Islet precursor cell (in vitro differentiated cells): ENCODE measurements at regions not wholly inside any gene's neighbourhood (a gene's known extent, or its start where the extent isn't known, plus 50 kb on each side); places are given as distances from the start of the nearest gene placed in this dataset.
A peak's percentile ranks its signal among the peaks of the same experiment; 100 is the strongest.
"Not testable (repeated sequence)": the region's sequence is repeated elsewhere in the genome, so short reads cannot be mapped to it uniquely, and the experiment has no call there.

ENCODE experiments used
- DNase-seq: peaks from one replicate; pipeline ENCODE4 v3.0.0-alpha.2; 2018

- DNase-seq = no peak
Observed at GRCh38 chr6:3962291-3963280, 113.4 kb downstream of the FAM50B start.

DNA sequence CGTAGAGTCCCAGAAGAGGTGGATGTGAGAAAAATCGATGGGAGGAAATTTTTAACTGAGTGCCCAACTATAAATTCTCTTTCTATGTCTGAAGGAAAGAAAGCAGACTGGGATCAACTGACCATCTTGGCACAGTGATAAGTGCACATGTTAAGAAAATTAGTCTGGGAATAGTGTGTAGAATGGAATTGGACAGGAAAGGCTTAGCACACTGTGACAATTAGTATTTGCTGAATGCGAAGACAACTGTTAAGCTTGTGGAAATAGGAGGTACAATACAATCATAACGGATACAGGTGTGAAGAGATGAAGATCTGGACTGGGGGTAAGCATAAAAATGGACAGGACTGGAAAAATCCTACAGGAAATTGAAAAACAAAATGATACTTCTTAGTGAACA lies 114.3 kb downstream of the FAM50B start:
- DNase-seq = no peak

GRCh38 chr6:3965071-3965718 lies 113.7 kb downstream of the FAM217A start:
- no peak for DNase-seq

- DNase-seq = no peak
Observed at GRCh38 chr6:3966426-3966825, 112.5 kb downstream of the FAM217A start.

- no peak for DNase-seq
Observed at GRCh38 chr6:3970097-3970496, 108.8 kb downstream of the FAM217A start.

DNA sequence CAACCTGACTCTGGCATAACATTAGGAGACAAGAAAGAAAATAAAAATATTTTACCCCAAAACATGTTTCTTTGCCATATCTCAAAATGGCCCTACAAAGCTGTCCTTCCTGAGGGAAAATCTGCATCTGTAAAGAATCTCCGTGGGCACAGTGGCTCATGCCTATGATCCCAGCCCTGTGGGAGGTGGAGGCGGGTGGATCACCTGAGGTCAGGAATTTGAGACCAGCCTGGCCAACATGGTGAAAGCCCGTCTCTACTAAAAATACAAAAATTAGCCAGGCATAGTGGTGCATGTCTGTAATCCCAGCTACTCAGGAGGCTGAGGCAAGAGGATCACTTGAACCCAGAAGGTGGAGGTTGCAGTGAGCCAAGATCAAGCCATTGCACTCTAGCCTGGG lies 105.8 kb downstream of the FAM217A start:
- DNase-seq = not testable (repeated sequence)

DNA sequence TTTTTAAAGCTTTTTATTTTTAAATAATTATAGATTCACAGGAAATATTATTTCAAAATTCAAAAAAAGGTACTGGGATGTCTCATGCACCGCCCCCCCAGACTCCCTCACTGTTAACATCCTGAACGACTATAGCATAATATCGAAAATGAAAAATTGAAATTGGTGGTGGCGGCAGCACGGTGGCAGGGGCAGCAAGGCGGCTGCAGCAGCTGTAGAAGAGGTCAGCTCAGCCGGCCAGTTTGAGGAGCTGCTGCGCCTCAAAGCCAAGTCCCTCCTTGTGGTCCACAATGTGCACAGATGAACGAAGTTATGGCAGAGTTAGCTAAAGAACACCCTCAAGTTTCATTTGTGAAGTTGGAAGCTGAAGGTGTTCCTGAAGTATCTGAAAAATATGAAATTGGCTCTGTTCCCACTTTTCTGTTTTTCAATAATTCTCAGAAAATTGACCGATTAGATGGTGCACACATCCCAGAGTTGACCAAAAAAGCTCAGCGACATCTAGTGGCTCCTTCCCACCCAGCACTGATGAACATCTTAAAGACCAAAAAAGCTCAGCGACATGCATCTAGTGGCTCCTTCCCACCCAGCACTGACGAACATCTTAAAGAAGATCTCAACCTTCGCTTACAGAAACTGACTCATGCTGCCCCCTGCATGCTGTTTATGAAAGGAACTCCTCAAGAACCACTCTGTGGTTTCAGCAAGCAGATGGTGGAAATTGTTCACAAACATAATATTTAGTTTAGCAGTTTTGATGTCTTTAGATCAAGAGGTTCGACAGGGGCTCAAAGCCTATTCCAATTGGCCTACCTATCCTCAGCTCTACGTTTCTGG lies 100.8 kb downstream of the FAM217A start:
- peak; percentile 87 for DNase-seq

DNA sequence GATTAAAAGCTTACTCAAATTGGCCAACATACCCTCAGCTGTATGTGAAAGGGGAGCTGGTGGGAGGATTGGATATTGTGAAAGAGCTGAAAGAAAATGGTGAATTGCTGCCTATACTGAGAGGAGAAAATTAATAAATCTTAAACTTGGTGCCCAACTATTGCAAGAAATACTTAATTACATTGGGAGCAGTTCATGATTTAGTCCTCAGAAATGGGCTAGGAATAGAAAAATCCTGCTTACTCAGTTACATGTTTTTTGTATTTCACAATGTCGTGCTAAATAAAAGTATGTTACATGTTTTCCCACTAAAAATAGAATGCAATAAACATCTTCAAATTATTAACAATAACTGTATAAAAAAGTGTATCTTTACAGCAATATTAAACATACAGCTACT lies 100.0 kb downstream of the FAM217A start:
- not testable (repeated sequence) for DNase-seq

- DNase-seq = no peak
Observed at GRCh38 chr6:3981917-3982316, 97.0 kb downstream of the FAM217A start.

DNA sequence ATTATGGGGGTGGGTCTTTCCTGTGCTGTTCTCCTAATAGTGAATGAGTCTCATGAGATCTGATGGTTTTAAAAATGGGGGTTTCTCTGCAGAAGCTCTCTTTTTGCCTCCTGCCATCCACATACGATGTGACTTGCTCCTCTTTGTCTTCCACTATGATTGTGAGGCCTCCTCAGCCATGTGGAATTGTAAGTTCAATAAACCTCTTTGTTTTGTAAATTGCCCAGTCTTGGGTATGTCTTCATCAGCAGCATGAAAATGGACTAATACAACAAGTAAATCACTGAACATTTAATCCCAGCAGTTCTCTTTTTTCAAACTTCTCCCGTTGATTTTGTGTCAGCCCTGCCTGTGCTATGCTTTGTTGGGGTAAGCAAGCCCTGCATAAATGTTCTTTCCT lies 95.2 kb downstream of the FAM217A start:
- DNase-seq = no peak

- no peak for DNase-seq
Observed at GRCh38 chr6:3984494-3984893, 94.4 kb downstream of the FAM217A start.

DNA sequence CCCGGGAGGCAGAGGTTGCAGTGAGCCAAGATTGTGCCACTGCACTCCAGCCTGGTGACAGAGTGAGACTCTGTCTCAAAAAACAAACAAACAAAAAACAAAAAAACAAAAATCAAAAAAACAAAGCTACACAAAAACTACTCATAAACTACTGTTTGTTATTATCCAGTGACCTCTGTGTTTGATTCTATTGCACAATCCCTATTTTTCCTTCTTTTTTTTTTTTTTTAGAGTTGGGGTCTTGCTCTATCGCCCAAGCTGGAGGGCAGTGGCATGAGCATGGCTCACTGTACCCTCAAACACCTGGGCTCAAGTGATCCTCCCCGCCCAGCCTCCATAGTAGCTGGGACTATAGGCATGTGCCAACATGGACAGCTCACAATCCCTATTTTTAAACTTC lies 92.7 kb downstream of the FAM217A start:
- no peak for DNase-seq

- peak; percentile 78 for DNase-seq
Observed at GRCh38 chr6:3987053-3987452, 91.9 kb downstream of the FAM217A start.

- DNase-seq = no peak
Observed at GRCh38 chr6:3987576-3987975, 91.4 kb downstream of the FAM217A start.

DNA sequence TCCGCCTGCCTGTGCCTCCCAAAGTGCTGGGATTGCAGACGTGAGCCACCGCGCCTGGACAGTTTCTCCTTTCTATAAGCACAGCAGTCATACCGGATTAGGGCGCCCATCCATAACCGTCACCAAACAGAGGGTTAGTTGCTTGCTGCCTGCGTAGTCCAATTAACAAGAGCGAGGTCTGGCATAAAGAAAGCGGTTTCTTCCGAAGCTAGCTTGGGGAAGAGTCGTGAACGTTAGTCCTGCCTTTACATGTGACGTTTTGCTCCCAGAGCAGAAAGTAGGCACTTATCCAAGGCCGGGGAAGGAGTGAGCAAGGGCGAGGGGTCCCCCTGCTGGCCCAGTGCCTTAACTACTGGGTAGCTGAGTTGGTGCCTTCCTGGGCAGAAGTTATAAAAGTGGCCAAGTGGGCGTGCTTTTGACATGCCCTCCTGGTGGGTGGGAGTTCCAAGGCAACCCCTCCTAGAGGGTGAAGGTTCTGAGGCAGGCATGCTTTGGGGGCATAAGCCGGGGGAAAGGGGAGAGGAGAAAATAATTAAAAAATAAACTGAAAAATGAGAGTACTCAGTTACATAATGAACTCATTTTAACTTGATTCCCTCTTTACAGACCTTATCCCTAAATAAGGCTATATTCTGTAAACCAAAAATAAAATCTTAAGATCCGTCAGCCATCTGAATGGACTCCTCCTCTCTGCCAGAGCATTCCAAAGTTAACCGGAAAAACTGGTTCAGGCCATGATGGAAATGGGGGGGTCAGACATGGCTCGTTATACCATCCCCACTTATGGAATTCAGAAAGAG lies 88.0 kb downstream of the FAM217A start:
- peak; percentile 93 for DNase-seq

- DNase-seq = no peak
Observed at GRCh38 chr6:3991941-3992340, 87.0 kb downstream of the FAM217A start.

DNA sequence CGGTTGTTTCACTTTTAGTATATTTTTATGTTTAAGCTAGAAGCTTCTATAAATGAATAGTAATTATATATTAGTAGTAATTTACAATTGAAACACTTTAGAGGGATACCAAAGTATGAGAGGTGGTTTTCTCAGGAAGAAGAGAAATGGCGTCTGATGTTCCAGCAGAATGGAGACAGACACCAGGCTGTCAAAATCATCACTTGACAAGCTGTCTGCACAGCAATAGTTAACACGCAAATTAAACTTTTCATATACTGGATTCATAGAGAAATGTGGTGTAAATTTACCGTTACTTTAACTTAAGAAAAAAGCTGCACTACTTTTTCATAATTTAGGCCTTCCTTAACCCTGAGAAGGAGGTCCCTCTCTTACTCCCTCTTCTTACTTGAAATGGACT lies 82.6 kb downstream of the FAM217A start:
- DNase-seq = no peak

DNA sequence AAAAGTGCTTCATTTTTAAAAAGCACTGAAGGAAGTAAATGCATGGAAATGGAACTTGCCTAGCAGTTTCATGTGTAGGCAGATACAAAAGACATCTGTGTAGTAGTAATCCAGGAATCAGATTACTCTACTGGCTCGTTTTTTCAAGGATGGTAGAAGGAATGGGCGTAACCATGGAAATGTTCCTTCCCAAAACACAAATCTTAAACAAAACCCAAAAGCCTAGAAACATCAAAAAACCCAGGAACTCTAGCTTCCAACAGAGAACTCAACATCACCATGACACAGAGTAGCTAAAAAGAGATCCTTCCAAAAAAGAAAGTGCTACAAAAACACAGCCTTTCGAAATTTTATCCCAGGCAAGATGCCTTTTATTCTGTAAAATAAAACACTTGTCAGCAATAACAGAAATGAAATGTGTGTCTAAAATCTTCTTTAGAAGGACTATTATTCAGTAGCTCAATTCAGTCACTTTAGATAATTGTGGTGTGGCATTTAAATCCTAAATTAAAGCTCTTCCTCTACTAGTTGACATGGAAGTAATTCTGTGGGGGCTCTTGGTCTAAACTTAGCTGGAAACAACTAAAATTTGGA lies 81.7 kb downstream of the FAM217A start:
- DNase-seq = no peak

DNA sequence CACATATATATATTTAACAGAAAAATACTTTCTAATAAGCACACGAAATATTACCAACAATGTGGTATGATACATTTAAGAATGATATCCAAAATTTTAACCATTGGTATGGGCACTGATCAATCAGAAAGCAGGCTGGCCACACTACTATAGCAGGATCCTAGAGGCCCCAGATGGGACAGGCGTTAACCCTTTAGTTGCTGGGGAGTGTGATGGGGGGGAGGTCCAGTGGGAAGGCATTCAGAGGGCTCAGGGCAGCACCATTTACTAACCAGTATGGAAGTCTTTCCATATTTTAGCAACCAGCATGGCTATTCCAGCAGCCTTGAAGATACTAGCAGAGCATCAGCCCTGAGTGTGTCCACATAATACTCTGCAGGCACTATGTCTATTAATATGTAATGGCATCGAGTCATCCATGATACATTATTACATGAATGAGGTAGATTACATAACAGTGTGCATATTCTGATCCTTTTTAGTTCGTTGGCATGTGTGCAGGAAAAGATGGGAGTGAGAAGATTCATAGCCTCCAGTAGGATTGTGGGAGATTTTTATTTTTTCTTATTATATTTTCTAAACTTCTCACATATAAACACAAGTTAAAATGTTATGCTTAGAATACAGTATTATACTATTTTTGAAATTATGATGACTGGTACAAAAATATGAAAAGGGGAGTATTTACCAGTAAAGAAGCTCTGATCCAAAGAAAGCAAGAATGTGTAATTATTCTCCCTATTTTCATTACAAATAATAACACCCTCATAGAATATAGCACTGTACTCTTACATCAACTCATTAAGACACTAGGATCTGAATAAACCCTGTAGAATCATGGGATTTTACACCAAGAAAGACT lies 78.9 kb downstream of the FAM217A start:
- no peak for DNase-seq

GRCh38 chr6:4004249-4004648 lies 74.7 kb downstream of the FAM217A start:
- no peak for DNase-seq
